ENCODE measurements at regions not wholly inside any gene's neighbourhood (a gene's known extent, or its start where the extent isn't known, plus 50 kb on each side); places are given as distances from the start of the nearest gene placed in this dataset.

DNA sequence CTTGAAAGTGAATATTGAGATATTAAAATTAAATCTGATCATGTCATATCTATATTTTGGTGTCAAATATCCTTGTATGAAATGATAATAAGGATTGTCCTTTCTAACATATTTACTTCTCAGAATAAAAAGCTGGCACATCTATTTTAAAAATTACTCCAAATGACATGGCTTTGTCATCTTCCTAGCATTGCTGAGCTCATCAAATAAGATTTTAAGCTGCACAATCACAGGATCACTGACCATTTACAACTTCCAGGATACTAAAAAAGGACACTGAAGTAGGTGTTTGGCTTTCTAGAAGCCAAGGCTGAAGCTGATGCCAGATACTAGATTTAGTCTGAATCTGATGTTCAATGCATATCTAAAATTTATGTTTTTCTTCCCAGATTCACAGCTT is 351.1 kb downstream of the BMP4 start:
- Histone ChIP-seq H3K23me2 (ENCODE audit: insufficient read length, low read depth, low read length, poor library complexity, severe bottlenecking) (no peaks in the 10 kb centered on the region), H3K9ac (ENCODE audit: extremely low read depth, insufficient read length, low read length) (no peak overlapping the region), H3K4me1 (ENCODE audit: insufficient read depth, low read length) (no peaks in the 10 kb centered on the region), H2BK120ac (ENCODE audit: low read depth, low read length, poor library complexity, severe bottlenecking) (no peak overlapping the region), H4K5ac (ENCODE audit: insufficient read length, low read depth, low read length) (no peak overlapping the region), H3K14ac (ENCODE audit: insufficient read depth, low read length) (no peak overlapping the region), H4K20me1 (ENCODE audit: control insufficient read depth, insufficient read depth, insufficient read length) (no peaks in the 10 kb centered on the region), H2AK5ac (ENCODE audit: insufficient read length, low read length) (no peak overlapping the region), H4K8ac (replicated peaks; ENCODE audit: insufficient read length, low read depth, low read length) (no peak overlapping the region), H3K79me2 (ENCODE audit: insufficient read depth, low read length) (no peaks in the 10 kb centered on the region), H4K91ac (ENCODE audit: insufficient read length, low read depth, low read length) (no peak overlapping the region), H3K27ac (ENCODE audit: insufficient read length, low read depth, low read length) (no peak overlapping the region), H3K4ac (ENCODE audit: low read depth, low read length) (no peak overlapping the region), H3K27me3 (ENCODE audit: insufficient read depth, low read length) (no peaks in the 10 kb centered on the region), H2BK20ac (ENCODE audit: low read depth, low read length, poor library complexity, severe bottlenecking) (no peak overlapping the region), H2BK15ac (ENCODE audit: low read depth, low read length) (no peak overlapping the region), H2AFZ (ENCODE audit: low read length) (no peak overlapping the region), H3K4me2 (ENCODE audit: insufficient read depth, insufficient read length, low read length) (no peak overlapping the region), H2BK12ac (ENCODE audit: insufficient read length, low read depth, low read length) (no peak overlapping the region), H3K79me1 (ENCODE audit: insufficient read depth, low read depth, low read length, poor library complexity, severe bottlenecking) (no peaks in the 10 kb centered on the region), H3T11ph (ENCODE audit: low read length) (no peak overlapping the region), H3K23ac (ENCODE audit: insufficient read length, low read depth, low read length) (no peak overlapping the region), H3K9me3 (ENCODE audit: control insufficient read depth, low read depth, low read length) (no peaks in the 10 kb centered on the region), H3K56ac (ENCODE audit: insufficient read length, low read depth, low read length) (no peak overlapping the region), H2BK5ac (ENCODE audit: insufficient read length, low read length) (no peak overlapping the region), H3K18ac (ENCODE audit: insufficient read length, low read depth, low read length) (no peak overlapping the region)
- TF ChIP-seq, protein P1, sequence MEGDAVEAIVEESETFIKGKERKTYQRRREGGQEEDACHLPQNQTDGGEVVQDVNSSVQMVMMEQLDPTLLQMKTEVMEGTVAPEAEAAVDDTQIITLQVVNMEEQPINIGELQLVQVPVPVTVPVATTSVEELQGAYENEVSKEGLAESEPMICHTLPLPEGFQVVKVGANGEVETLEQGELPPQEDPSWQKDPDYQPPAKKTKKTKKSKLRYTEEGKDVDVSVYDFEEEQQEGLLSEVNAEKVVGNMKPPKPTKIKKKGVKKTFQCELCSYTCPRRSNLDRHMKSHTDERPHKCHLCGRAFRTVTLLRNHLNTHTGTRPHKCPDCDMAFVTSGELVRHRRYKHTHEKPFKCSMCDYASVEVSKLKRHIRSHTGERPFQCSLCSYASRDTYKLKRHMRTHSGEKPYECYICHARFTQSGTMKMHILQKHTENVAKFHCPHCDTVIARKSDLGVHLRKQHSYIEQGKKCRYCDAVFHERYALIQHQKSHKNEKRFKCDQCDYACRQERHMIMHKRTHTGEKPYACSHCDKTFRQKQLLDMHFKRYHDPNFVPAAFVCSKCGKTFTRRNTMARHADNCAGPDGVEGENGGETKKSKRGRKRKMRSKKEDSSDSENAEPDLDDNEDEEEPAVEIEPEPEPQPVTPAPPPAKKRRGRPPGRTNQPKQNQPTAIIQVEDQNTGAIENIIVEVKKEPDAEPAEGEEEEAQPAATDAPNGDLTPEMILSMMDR (conservative IDR thresholded peaks at IDR 0.05), result no peak
- Mint-ChIP-seq H3K27ac (no peak overlapping the region), H3K4me3 (no peak overlapping the region), H3K27me3 (ENCODE audit: low read depth) (no peaks in the 10 kb centered on the region; the same call in 1 of the 2 replicates), H3K36me3 (ENCODE audit: insufficient read depth in 1 of 3, low read depth in 3 of 3) (no peaks in the 10 kb centered on the region), H3K9me3 (no peaks in the 10 kb centered on the region), H3K4me1 (peaks cover 4% of the 10 kb centered on the region in 2 experiments)
- DNase-seq, result no peak
